Keratinocyte (primary cell): ENCODE measurements at regions not wholly inside any gene's neighbourhood (a gene's known extent, or its start where the extent isn't known, plus 50 kb on each side); places are given as distances from the start of the nearest gene placed in this dataset.

Experiments used
- DNase-seq: peaks from one replicate; pipeline ENCODE4 v3.0.0-alpha.2; 2011; ENCODE audit warnings: low read depth, missing footprints, low spot score
- FAIRE-seq: peaks from 2 replicates; lab custom pipeline; 2011; peaks lifted over from hg19 to GRCh38; lab: Jason Lieb, UNC
- H2AFZ ChIP-seq: 2 replicates; pipeline ENCODE4 v1.6.0; 2012; ENCODE audit warnings: low read length, control low read depth, inconsistent platforms; ENCODE audit not compliant: control insufficient read depth
- H3K27ac ChIP-seq: 2 replicates; pipeline ENCODE4 v1.5.1; 2011; ENCODE audit warnings: low read length; ENCODE audit not compliant: control insufficient read depth, insufficient read depth
- H3K27me3 ChIP-seq: 3 replicates; pipeline ENCODE4 v1.6.0; 2011; ENCODE audit warnings: low read length; ENCODE audit not compliant: control insufficient read depth, insufficient read depth; ENCODE audit errors: extremely low read depth
- H3K36me3 ChIP-seq, 2 experiments: 2 replicates in 1 of 2; 3 replicates in 1 of 2; pipeline ENCODE4 v1.5.1; 2011; ENCODE audit warnings: low read length in 2 of 2, mild to moderate bottlenecking in 1 of 2; ENCODE audit not compliant: control insufficient read depth in 2 of 2, insufficient read depth in 2 of 2; ENCODE audit errors: extremely low read depth in 1 of 2
- H3K4me1 ChIP-seq: 3 replicates; pipeline ENCODE4 v1.5.1; 2011; ENCODE audit warnings: low read length; ENCODE audit not compliant: control insufficient read depth, insufficient read depth; ENCODE audit errors: extremely low read depth
- H3K4me2 ChIP-seq: 3 replicates; pipeline ENCODE4 v1.6.0; 2011; ENCODE audit warnings: low read depth, low read length; ENCODE audit not compliant: control insufficient read depth, insufficient read depth; ENCODE audit errors: extremely low read depth
- H3K4me3 ChIP-seq, 3 experiments: fragments of 200-600 bp in 1 of 3; sonication (generic) in 1 of 3; 2 replicates in 2 of 3; 3 replicates in 1 of 3; pipeline ENCODE4 v1.5.1; 2011 to 2016; ENCODE audit warnings: low read length in 3 of 3, mild to moderate bottlenecking in 3 of 3, control low read depth in 2 of 3, inconsistent platforms in 1 of 3, low read depth in 1 of 3, mixed read lengths in 1 of 3, mixed run types in 1 of 3, moderate library complexity in 1 of 3; ENCODE audit not compliant: control insufficient read depth in 2 of 3, insufficient read depth in 2 of 3; ENCODE audit errors: extremely low read depth in 1 of 3
- H3K79me2 ChIP-seq: 2 replicates; pipeline ENCODE4 v1.6.0; 2012; ENCODE audit warnings: low read length; ENCODE audit not compliant: control insufficient read depth, insufficient read depth
- H3K9ac ChIP-seq: 3 replicates; pipeline ENCODE4 v1.6.0; 2011; ENCODE audit warnings: low read length; ENCODE audit not compliant: control insufficient read depth, insufficient read depth; ENCODE audit errors: extremely low read depth
- H3K9me1 ChIP-seq: 3 replicates; pipeline ENCODE4 v1.6.0; 2011; ENCODE audit warnings: low read length; ENCODE audit not compliant: control insufficient read depth, insufficient read depth; ENCODE audit errors: extremely low read depth
- H3K9me3 ChIP-seq: 2 replicates; pipeline ENCODE4 v1.5.1; 2012; ENCODE audit warnings: low read depth, low read length; ENCODE audit not compliant: control insufficient read depth
- H4K20me1 ChIP-seq: 3 replicates; pipeline ENCODE4 v1.6.0; 2011; ENCODE audit warnings: low read length; ENCODE audit not compliant: control insufficient read depth, insufficient read depth; ENCODE audit errors: extremely low read depth
- EZH2 ChIP-seq: IDR thresholded peaks from one replicate; pipeline ENCODE4 v1.6.1; 2012; ENCODE audit warnings: inconsistent platforms, mild to moderate bottlenecking, low read length, moderate library complexity
- dilution Hi-C: fragments of 300-500 bp; cut with MboI; formaldehyde crosslinking; loops from one replicate; pipeline ENCODE4 v1.7.0; 2020; ENCODE audit warnings: low sequenced_read_pairs; ENCODE audit not compliant: extremely low pct_ligation_motif_present
- TF ChIP-seq, protein P1 (sequence below), 3 experiments: IDR thresholded peaks in 1 of 3; conservative IDR thresholded peaks in 1 of 3; optimal IDR thresholded peaks in 1 of 3; 2 replicates in 2 of 3; 3 replicates in 1 of 3; pipeline versions ENCODE3 to v1.5.1; 2011; ENCODE audit warnings: low read length in 3 of 3, mild to moderate bottlenecking in 3 of 3, moderate library complexity in 2 of 3, control low read depth in 1 of 3, inconsistent platforms in 1 of 3; ENCODE audit not compliant: insufficient read depth in 2 of 3; ENCODE audit errors: extremely low read depth in 1 of 3

DNA sequence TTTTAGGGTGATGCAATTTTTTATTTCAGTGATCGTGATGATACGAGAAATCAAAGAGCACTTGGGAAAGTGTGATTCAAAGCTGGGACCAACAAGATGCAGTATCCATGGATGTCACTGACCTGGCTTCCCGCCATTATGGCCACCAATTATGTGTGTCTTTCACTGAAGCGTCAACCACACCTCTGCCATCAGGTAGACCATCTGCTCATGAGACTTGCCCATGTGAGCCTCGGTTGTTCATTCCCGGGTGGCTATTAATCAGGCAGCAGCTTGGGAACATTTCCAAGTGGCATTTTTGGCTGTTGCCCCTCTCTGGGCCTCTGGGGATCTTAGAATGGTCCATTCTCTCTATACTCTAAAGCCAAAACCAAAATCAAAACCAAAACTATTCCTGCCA, 436.0 kb upstream of the ADAMTSL1 start:
- no peaks in the 10 kb centered on the region for H3K27me3 ChIP-seq
- H3K27ac ChIP-seq = no peak overlapping the region
- H3K9me3 ChIP-seq = no peaks in the 10 kb centered on the region
- no peaks in the 10 kb centered on the region for H3K36me3 ChIP-seq
- no peak for DNase-seq
- H4K20me1 ChIP-seq = no peaks in the 10 kb centered on the region
- no peak for FAIRE-seq
- H2AFZ ChIP-seq = no peak overlapping the region
- TF ChIP-seq, protein P1, sequence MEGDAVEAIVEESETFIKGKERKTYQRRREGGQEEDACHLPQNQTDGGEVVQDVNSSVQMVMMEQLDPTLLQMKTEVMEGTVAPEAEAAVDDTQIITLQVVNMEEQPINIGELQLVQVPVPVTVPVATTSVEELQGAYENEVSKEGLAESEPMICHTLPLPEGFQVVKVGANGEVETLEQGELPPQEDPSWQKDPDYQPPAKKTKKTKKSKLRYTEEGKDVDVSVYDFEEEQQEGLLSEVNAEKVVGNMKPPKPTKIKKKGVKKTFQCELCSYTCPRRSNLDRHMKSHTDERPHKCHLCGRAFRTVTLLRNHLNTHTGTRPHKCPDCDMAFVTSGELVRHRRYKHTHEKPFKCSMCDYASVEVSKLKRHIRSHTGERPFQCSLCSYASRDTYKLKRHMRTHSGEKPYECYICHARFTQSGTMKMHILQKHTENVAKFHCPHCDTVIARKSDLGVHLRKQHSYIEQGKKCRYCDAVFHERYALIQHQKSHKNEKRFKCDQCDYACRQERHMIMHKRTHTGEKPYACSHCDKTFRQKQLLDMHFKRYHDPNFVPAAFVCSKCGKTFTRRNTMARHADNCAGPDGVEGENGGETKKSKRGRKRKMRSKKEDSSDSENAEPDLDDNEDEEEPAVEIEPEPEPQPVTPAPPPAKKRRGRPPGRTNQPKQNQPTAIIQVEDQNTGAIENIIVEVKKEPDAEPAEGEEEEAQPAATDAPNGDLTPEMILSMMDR (optimal IDR thresholded peaks at IDR 0.05 in 1 of 3, IDR thresholded peaks at IDR 0.05 in 1 of 3, conservative IDR thresholded peaks at IDR 0.05 in 1 of 3; ENCODE audit: extremely low read depth in 1 of 3, insufficient read depth in 2 of 3, low read length in 3 of 3) = no peak
- no peak for TF ChIP-seq EZH2
- H3K9ac ChIP-seq = no peak overlapping the region
- dilution Hi-C loops = no loop called here
- no peaks in the 10 kb centered on the region for H3K9me1 ChIP-seq
- H3K79me2 ChIP-seq = no peaks in the 10 kb centered on the region
- H3K4me3 ChIP-seq = no peak overlapping the region
- no peak overlapping the region for H3K4me2 ChIP-seq
- H3K4me1 ChIP-seq = no peaks in the 10 kb centered on the region

DNA sequence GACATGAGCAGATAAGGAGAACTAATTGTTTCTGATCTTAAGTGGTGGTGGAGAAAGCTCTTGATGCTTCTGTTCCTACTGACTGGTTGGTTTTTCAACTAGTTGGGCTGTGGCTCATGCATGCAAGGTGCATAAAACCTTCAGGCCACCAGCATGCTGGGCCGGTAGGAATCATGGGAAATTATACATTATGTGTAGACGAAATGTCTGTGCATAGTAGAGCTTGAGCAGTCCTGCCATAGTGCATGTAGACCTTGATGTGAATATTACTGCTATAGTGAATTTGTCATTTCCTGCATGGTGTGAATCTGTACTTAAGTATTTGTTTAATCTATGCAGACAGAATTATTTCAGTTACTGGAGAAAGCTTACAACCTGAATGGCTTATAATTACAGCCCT, 433.6 kb upstream of the ADAMTSL1 start:
- FAIRE-seq (no peak), DNase-seq (no peak)
- H3K27me3 ChIP-seq = no peaks in the 10 kb centered on the region
- no peaks in the 10 kb centered on the region for H3K36me3 ChIP-seq
- no peak overlapping the region for H3K27ac ChIP-seq
- H3K79me2 ChIP-seq = no peaks in the 10 kb centered on the region
- no peak overlapping the region for H3K9ac ChIP-seq
- no peak overlapping the region for H3K4me3 ChIP-seq
- TF ChIP-seq EZH2 = no peak
- TF ChIP-seq, protein P1 (optimal IDR thresholded peaks at IDR 0.05 in 1 of 3, IDR thresholded peaks at IDR 0.05 in 1 of 3, conservative IDR thresholded peaks at IDR 0.05 in 1 of 3; ENCODE audit: extremely low read depth in 1 of 3, insufficient read depth in 2 of 3, low read length in 3 of 3) = no peak
- H3K4me2 ChIP-seq = no peak overlapping the region
- H3K4me1 ChIP-seq = no peaks in the 10 kb centered on the region
- H2AFZ ChIP-seq = no peak overlapping the region
- no peaks in the 10 kb centered on the region for H3K9me3 ChIP-seq
- no peaks in the 10 kb centered on the region for H3K9me1 ChIP-seq
- dilution Hi-C loops = no loop called here
- H4K20me1 ChIP-seq = no peaks in the 10 kb centered on the region
